IPS DF 6.9 (cell line): ENCODE measurements at regions not wholly inside any gene's neighbourhood (a gene's known extent, or its start where the extent isn't known, plus 50 kb on each side); places are given as distances from the start of the nearest gene placed in this dataset.
"Not testable (repeated sequence)": the region's sequence is repeated elsewhere in the genome, so short reads cannot be mapped to it uniquely, and the experiment has no call there.

Source experiments
- DNase-seq: peaks from one replicate; pipeline ENCODE4 v3.0.0-alpha.2; 2013; ENCODE audit warnings: low read depth, low spot score
- H3K27ac ChIP-seq: one replicate; pipeline ENCODE4 v1.5.1; 2013; ENCODE audit warnings: low read length, control low read depth
- H3K27me3 ChIP-seq: 2 replicates; pipeline ENCODE4 v1.6.1; 2013; ENCODE audit warnings: mild to moderate bottlenecking, low read length; ENCODE audit not compliant: control insufficient read depth, insufficient read depth
- H3K36me3 ChIP-seq: 2 replicates; pipeline ENCODE4 v1.6.1; 2013; ENCODE audit warnings: low read length; ENCODE audit not compliant: control insufficient read depth, insufficient read depth
- H3K4me1 ChIP-seq: 2 replicates; pipeline ENCODE4 v1.6.1; 2013; ENCODE audit warnings: low read length; ENCODE audit not compliant: control insufficient read depth, insufficient read depth
- H3K4me3 ChIP-seq: 2 replicates; pipeline ENCODE4 v1.5.1; 2013; ENCODE audit warnings: mild to moderate bottlenecking, low read length
- H3K9me3 ChIP-seq: 2 replicates; pipeline ENCODE4 v1.6.1; 2013; ENCODE audit warnings: low read length, inconsistent platforms; ENCODE audit not compliant: control insufficient read depth, insufficient read depth
- WGBS: extraction: QIAGEN DNeasy Blood & Tissue Kit; methylation state at CpG from one replicate; pipeline ENCODE4 v1.1.7; 2013; ENCODE audit warnings: mixed read lengths, missing lambda C conversion rate; ENCODE audit not compliant: insufficient read length, insufficient coverage; 5-methylcytosine and 5-hydroxymethylcytosine counted together

DNA sequence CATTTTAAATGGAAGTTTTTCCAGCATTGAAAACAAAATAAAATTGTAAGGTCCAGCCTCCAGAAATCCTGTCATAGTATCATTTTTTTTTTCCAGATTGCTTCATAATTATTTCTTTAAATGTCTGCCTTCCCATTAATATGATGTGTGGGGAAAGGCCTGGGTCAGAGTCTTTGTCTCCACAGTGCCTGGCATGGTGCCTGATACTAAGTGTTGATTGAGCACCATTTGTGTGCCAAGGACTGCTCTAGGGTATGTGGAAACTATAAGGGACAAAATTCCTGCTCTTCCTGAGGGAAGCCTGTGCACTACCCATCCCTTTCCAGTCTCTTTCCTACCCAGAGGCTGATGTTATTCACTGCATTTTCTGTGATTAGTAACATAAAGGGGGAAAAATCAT is 53.1 kb upstream of the BEND4 start:
- Histone ChIP-seq H3K27ac (no peak overlapping the region), H3K4me1 (no peaks in the 10 kb centered on the region), H3K9me3 (no peaks in the 10 kb centered on the region), H3K36me3 (no peaks in the 10 kb centered on the region), H3K4me3 (no peak overlapping the region), H3K27me3 (no peaks in the 10 kb centered on the region)
- DNase-seq: no peak

DNA sequence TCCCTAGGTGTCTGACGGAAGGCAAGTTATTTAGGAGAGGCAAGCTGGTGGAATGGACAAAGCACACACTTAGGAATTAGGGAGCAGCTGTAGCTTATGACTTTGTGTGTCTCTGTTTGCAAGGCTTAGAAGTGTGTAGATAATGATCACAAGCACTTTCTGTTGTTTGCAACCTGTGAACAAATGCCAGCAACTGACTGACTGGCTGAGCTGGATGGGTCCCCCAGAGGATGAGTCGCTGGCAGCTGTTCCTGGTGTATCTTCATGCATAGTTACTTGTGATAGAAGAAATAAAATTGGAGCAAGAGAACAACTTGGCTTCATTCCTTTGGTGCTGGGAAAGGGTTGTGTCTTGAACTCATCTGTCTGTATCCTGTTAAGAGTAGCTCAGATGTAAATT is 64.2 kb upstream of the BEND4 start:
- Histone ChIP-seq H3K36me3 (no peaks in the 10 kb centered on the region), H3K27ac (no peak overlapping the region), H3K4me1 (no peaks in the 10 kb centered on the region), H3K9me3 (no peaks in the 10 kb centered on the region), H3K4me3 (no peak overlapping the region), H3K27me3 (no peaks in the 10 kb centered on the region)
- WGBS: no CpG with 5 or more reads among the region's 2 CpGs
- no peak for DNase-seq

DNA sequence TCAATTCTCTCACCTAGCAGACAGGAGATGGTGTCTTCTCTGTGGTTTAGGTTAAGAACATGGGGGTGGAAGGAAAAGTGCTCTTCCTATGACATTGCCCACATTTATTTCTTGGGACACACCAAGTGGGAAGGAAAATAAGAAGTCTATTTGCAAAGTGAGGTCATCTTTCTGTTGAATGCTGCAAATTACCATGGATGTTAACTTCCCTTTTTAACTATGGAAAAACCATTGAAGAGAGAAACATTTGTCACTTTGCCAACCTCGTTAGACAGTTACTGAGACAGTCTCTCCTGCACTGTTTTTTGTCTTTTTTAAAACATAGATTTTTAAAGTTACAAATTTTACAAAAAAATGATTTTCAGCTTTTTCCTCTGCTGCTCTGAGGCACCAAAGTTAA is 72.8 kb upstream of the BEND4 start:
- Histone ChIP-seq H3K27me3 (no peaks in the 10 kb centered on the region), H3K4me1 (no peaks in the 10 kb centered on the region), H3K4me3 (no peak overlapping the region), H3K36me3 (no peaks in the 10 kb centered on the region), H3K27ac (no peak overlapping the region), H3K9me3 (no peaks in the 10 kb centered on the region)
- no peak for DNase-seq
- WGBS: no CpG with 5 or more reads among the region's 1 CpG

DNA sequence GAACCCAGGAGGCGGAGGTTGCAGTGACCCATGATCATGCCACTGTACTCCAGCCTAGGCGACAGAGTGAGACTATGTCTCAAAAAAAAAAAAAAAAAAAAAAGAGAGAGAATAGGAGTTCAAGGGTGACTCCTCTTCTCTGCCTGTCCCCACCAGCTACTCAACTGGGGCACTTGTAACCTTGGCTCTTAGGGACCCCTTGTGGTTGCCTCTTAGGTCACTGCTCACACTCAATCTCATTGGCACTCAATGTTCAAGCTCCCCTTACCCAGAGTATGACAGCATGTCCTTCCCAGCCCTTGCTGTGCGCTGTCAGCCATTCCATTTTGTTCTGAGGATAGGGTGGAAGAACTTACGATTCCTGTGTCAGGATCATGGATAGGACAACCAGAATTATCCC is 82.4 kb upstream of the BEND4 start:
- Histone ChIP-seq H3K4me1 (no peaks in the 10 kb centered on the region), H3K27ac (no peak overlapping the region), H3K9me3 (no peaks in the 10 kb centered on the region), H3K36me3 (no peaks in the 10 kb centered on the region), H3K27me3 (no peaks in the 10 kb centered on the region), H3K4me3 (no peak overlapping the region)
- no peak for DNase-seq
- no CpG with 5 or more reads among the region's 4 CpGs for WGBS

DNA sequence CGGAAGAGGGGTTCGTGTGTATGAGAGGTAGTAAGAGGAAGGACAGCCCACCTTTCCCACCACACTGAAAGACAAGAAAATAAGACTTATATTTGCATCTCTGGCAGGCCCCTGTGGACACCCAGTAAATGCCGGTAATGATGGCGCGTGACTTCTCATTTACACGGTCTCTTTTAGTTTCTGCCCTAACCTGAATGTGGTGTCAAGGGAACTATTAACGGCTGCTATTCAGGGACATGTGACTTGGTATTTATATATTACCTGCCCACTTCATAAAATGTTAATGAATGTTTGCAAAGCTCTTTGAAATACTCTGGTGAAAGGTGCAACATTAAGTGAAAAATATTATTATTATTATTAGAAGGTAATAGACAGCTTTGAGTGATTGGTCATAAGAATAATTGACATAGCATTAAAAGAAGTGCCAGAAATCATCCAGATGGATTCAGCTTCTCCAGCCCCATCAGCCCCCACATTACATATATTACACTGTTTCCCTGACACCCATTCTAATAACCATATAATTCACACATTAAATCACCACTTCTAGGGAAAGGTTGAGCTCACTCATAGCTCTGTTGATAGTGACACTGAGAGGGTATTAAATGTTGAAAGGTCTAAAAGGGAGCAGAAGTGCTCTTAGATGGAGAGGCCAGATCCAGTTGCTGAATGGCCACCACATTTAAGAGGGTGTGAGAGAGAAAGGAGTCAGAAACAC is 83.0 kb upstream of the BEND4 start:
- WGBS: no CpG with 5 or more reads among the region's 7 CpGs
- H3K36me3 ChIP-seq: no peaks in the 10 kb centered on the region
- no peaks in the 10 kb centered on the region for H3K9me3 ChIP-seq
- no peaks in the 10 kb centered on the region for H3K27me3 ChIP-seq
- no peak for DNase-seq
- no peak overlapping the region for H3K27ac ChIP-seq
- H3K4me3 ChIP-seq: no peak overlapping the region
- no peaks in the 10 kb centered on the region for H3K4me1 ChIP-seq

DNA sequence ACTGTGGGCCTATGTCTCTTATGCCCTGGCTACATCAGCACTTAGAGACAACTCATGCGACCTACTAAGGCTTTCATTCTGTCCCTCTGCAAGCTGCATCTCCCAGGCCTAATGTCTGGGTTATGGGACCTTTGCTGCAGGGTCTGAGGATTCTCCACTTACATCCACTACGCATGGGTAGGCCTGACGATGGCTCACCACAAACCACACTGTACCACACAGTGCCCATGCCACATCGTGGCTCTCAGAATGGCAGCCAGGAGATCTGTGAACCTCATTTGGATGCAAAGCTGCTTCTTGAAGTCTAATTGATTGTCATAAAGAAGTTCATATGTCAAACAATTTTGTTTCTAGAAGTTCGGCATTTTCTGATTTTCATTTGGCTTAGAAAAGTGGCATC is 84.6 kb upstream of the BEND4 start:
- WGBS: no CpG with 5 or more reads among the region's 5 CpGs
- Histone ChIP-seq H3K4me3 (no peak overlapping the region), H3K9me3 (no peaks in the 10 kb centered on the region)

DNA sequence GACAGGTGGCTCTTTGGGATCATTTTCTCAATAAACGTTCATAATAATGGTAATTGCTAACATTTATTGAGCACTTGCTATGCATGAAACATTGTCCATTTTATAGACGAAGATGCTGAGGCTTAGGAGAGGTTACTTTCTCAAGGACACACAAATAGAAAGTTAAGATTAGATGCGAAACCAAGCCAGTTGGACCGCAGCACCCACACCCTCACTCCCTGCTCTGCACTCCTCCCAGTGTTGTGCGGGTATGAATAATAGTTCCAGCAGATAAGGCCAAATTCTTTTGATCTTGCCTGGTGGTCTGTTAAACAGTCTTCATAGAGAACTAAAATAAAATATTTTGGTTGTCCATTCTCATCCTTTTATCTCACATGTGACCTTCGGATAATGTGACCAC is 85.0 kb upstream of the BEND4 start:
- WGBS: no CpG with 5 or more reads among the region's 6 CpGs
- H3K9me3 ChIP-seq: no peaks in the 10 kb centered on the region
- no peak for DNase-seq
- no peaks in the 10 kb centered on the region for H3K27me3 ChIP-seq
- no peak overlapping the region for H3K27ac ChIP-seq
- no peaks in the 10 kb centered on the region for H3K4me1 ChIP-seq
- no peaks in the 10 kb centered on the region for H3K36me3 ChIP-seq
- no peak overlapping the region for H3K4me3 ChIP-seq

More for the DNA sequence above, 84.6 kb upstream of the BEND4 start:
- H3K36me3 ChIP-seq: no peaks in the 10 kb centered on the region
- no peaks in the 10 kb centered on the region for H3K4me1 ChIP-seq
- no peaks in the 10 kb centered on the region for H3K27me3 ChIP-seq
- H3K27ac ChIP-seq: no peak overlapping the region
- DNase-seq: no peak

DNA sequence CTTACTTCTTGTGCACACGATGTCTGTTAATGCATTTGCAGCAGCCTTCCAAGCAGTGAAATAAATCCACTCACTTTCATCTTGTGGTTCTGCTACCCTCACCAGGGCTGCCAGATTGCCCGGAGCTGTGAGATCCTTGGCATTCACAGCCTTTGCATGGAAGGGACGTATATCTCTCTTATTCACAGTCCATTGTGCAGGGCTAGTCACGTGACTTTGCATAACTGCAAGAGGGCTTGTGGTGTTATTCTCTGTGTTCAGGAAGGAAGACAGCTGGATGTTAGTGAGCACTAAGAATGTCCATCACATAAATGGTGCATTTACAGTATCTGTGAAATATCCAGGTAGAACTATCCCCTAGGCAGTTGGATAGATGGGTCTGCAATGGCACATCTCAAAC is 96.5 kb upstream of the BEND4 start:
- Histone ChIP-seq H3K27me3 (no peaks in the 10 kb centered on the region), H3K9me3 (no peaks in the 10 kb centered on the region), H3K36me3 (no peaks in the 10 kb centered on the region), H3K27ac (no peak overlapping the region), H3K4me1 (no peaks in the 10 kb centered on the region), H3K4me3 (no peak overlapping the region)
- no peak for DNase-seq
- no CpG with 5 or more reads among the region's 4 CpGs for WGBS

DNA sequence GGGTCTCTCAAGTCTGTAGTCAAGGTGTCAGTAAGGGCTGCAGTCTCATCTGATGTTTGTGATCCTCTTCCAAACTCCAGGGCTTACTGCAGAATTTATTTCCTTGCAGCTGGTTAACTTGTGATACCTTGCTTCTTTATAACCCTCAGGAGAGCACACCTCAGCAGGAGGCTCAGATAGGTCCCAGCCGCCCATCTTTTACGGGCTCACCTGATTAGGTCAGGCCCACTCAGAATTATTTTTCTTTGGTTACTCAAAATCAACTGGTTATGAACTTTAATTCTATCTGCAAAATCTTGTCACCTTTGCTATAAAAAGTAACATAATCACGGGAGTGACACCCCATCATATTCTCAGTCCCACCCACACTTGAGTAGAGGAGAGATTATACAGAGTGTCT is 99.9 kb upstream of the BEND4 start:
- Histone ChIP-seq H3K27me3 (no peaks in the 10 kb centered on the region), H3K36me3 (no peaks in the 10 kb centered on the region), H3K4me3 (no peak overlapping the region), H3K9me3 (no peaks in the 10 kb centered on the region), H3K4me1 (no peaks in the 10 kb centered on the region), H3K27ac (no peak overlapping the region)
- no CpG with 5 or more reads among the region's 3 CpGs for WGBS
- no peak for DNase-seq

DNA sequence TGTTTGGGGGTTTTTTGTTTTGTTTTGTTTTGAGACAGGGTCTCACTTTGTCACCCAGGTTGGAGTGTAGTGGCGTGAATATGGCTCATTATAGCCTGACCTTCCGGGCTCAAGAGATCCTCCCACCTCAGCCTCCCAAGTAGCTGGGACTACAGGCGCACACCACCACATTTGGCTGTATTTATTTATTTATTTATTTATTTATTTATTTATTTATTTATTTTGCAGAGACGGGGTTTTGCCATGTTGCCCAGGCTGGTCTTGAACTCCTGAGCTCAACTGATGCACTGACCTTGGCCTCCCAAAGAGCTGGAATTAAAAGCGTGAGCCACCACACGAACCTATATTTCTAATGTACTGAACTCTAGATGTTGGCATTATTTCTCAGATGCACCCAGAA is 105.2 kb upstream of the BEND4 start:
- H3K4me1 ChIP-seq, H3K9me3 ChIP-seq, DNase-seq, H3K4me3 ChIP-seq, H3K36me3 ChIP-seq, H3K27me3 ChIP-seq, H3K27ac ChIP-seq: not testable (repeated sequence)
- WGBS: no CpG with 5 or more reads among the region's 6 CpGs

DNA sequence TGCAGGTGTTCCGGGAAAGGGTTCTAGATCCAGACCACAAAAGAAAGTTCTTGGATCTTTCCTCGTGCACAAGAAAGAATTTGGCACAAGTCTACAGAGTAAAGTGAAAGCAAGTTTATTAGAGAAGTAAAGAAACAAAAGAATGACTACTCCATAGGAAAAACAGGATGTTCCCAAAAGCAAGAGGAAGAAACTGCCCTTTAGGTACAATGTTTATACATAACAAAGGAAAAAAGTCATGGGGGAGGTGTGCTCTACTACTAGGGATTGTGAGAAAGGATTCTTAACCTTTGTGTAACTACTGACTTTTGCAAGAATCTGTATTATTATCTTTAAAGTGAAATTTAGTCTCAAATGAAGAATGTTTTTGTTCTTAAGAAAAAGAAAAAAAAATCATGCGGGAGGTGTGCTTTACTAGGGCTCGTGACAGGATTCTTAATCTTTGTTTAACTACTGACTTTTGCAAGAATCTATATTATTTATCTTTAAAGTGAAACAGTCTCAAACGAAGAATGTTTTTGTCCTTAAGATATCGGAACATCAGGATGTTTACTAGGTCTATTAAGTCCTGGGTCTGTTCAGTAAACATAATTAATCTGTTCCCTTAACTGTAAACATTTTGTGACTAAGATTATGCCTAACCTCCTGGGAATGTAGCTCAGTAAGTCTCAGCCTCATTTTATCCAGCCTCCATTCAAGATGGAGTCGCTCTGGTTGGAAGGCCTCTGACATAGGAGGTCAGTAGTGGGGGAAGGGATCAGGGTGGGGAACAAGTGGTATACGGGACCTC is 110.4 kb upstream of the BEND4 start:
- WGBS: no CpG with 5 or more reads among the region's 8 CpGs

More for the DNA sequence above, 110.4 kb upstream of the BEND4 start:
- no peaks in the 10 kb centered on the region for H3K27me3 ChIP-seq
- H3K9me3 ChIP-seq: 0 out of 2 replicates have a peak, but pooled peaks cover 3% of the 10 kb centered on the region
- no peak overlapping the region for H3K4me3 ChIP-seq
- H3K36me3 ChIP-seq: no peaks in the 10 kb centered on the region
- H3K27ac ChIP-seq: no peak overlapping the region
- DNase-seq: no peak
- no peaks in the 10 kb centered on the region; the same call in 1 of the 2 replicates for H3K4me1 ChIP-seq
